ENCODE measurements at regions not wholly inside any gene's neighbourhood (a gene's known extent, or its start where the extent isn't known, plus 50 kb on each side); places are given as distances from the start of the nearest gene placed in this dataset.

- H3K4me1 ChIP-seq (ENCODE audit: control insufficient read depth, extremely low read depth, insufficient read depth, low read length) = peaks cover 5% of the 10 kb centered on the region
- ChIA-PET CTCF (interaction anchor here (1.5 kb wide), 1 partner anchor 11 kb away, joined by 4 read pairs; no protein-coding TSS in a partner anchor), POLR2A (interaction anchor here (0.6 kb wide), 1 partner anchor 15 kb away, joined by 3 read pairs; no protein-coding TSS in a partner anchor)
- no peak for FAIRE-seq
- DNase-seq (ENCODE audit: low read depth, low spot score) = no peak
- H3K4me2 ChIP-seq (ENCODE audit: insufficient read depth, low read length) = no peak overlapping the region
- no peaks in the 10 kb centered on the region for H3K9me3 ChIP-seq (replicated peaks; ENCODE audit: control insufficient read depth, insufficient read depth, low read length)
- intact Hi-C loops (cut with micrococcal nuclease) (no loop called here), dilution Hi-C loops (cut with MboI; ENCODE audit: extremely low pct_ligation_motif_present, low sequenced_read_pairs) (no loop called here)
- no peak overlapping the region for H3K4me3 ChIP-seq (replicated peaks in 1 of 3; ENCODE audit: insufficient read depth in 1 of 3, low read depth in 1 of 3, low read length in 3 of 3)
- H4K20me1 ChIP-seq (replicated peaks; ENCODE audit: control insufficient read depth, extremely low read depth, insufficient read depth, low read length) = no peaks in the 10 kb centered on the region
- H3K9me1 ChIP-seq (replicated peaks; ENCODE audit: control insufficient read depth, extremely low read depth, insufficient read depth, low read length) = no peaks in the 10 kb centered on the region
- no peak overlapping the region for H3K27ac ChIP-seq (ENCODE audit: insufficient read depth, low read depth, low read length)
- H2AFZ ChIP-seq (ENCODE audit: low read depth, low read length) = no peak overlapping the region
- H3K27me3 ChIP-seq (ENCODE audit: control insufficient read depth in 2 of 2, insufficient read depth in 2 of 2, low read length in 2 of 2) = no peaks in the 10 kb centered on the region
- TF ChIP-seq MAX (IDR thresholded peaks at IDR 0.05; ENCODE audit: insufficient read depth, insufficient read length) (no peak), POLR2A (IDR thresholded peaks at IDR 0.05; ENCODE audit: low read depth, low read length) (no peak), JUN (IDR thresholded peaks at IDR 0.05; ENCODE audit: borderline replicate concordance, insufficient read depth, insufficient read length, low read depth) (no peak), FOS (IDR thresholded peaks at IDR 0.05; ENCODE audit: borderline replicate concordance, insufficient read depth, low read length) (no peak), POLR2AphosphoS5 (IDR thresholded peaks at IDR 0.05; ENCODE audit: insufficient read depth, low read depth, low read length) (no peak), EZH2 (IDR thresholded peaks at IDR 0.05; ENCODE audit: borderline replicate concordance, low read depth, low read length, severe bottlenecking) (no peak), GATA2 (IDR thresholded peaks at IDR 0.05; ENCODE audit: insufficient read depth, insufficient read length, low read depth, low read length) (no peak), MYC (IDR thresholded peaks at IDR 0.05; ENCODE audit: low read depth, low read length) (no peak), CTCF (IDR thresholded peaks at IDR 0.05; ENCODE audit: extremely low read depth in 1 of 2, insufficient read depth in 1 of 2, low read depth in 1 of 2, low read length in 2 of 2) (no peak)
- no peaks in the 10 kb centered on the region for H3K36me3 ChIP-seq (ENCODE audit: control insufficient read depth in 2 of 2, extremely low read depth in 1 of 2, insufficient read depth in 2 of 2, low read length in 2 of 2)
- H3K9ac ChIP-seq (replicated peaks; ENCODE audit: extremely low read depth, insufficient read depth, low read length) = no peak overlapping the region
- no TSS peak for BruUV-seq (replicated peaks)
- no peaks in the 10 kb centered on the region for H3K79me2 ChIP-seq (ENCODE audit: control insufficient read depth, insufficient read depth, low read length)
Observed at GRCh38 chr11:33631749-33632091, 68.9 kb downstream of the C11orf91 start.
